ENCODE measurements at regions not wholly inside any gene's neighbourhood (a gene's known extent, or its start where the extent isn't known, plus 50 kb on each side); places are given as distances from the start of the nearest gene placed in this dataset.

GRCh38 chr16:5971924-5972323 lies 874.3 kb upstream of the EEF2KMT start (continued):
- TF ChIP-seq HIC1 (tag by site-specific recombination; IDR thresholded peaks at IDR 0.05) (no peak), ZNF223 (tag by site-specific recombination; IDR thresholded peaks at IDR 0.05) (no peak), ZNF707 (tag by site-specific recombination; IDR thresholded peaks at IDR 0.05) (no peak), ZNF585B (tag by site-specific recombination; IDR thresholded peaks at IDR 0.05) (no peak), ZNF501 (tag by site-specific recombination; IDR thresholded peaks at IDR 0.05) (no peak), ZNF416 (tag by site-specific recombination; IDR thresholded peaks at IDR 0.05) (no peak), ZNF610 (tag by site-specific recombination; IDR thresholded peaks at IDR 0.05; ENCODE audit: borderline replicate concordance) (no peak), ZNF311 (tag by site-specific recombination; IDR thresholded peaks at IDR 0.05; ENCODE audit: borderline replicate concordance) (no peak), EGR2 (tag by site-specific recombination; IDR thresholded peaks at IDR 0.05; ENCODE audit: low read depth) (no peak)

GRCh38 chr16:5971106-5971505 lies 873.5 kb upstream of the EEF2KMT start:
- POLR2A ChIA-PET: no interaction called here
- TF ChIP-seq ZNF513 (tag by site-specific recombination; IDR thresholded peaks at IDR 0.05) (no peak), ZNF670 (tag by site-specific recombination; IDR thresholded peaks at IDR 0.05; ENCODE audit: low read depth) (no peak), ZNF629 (tag by site-specific recombination; IDR thresholded peaks at IDR 0.05) (no peak), ZNF473 (tag by site-specific recombination; IDR thresholded peaks at IDR 0.05) (no peak), ZNF148 (tag by site-specific recombination; IDR thresholded peaks at IDR 0.05; ENCODE audit: borderline replicate concordance) (no peak), ZBTB10 (tag by site-specific recombination; IDR thresholded peaks at IDR 0.05) (no peak), ZFP3 (tag by site-specific recombination; IDR thresholded peaks at IDR 0.05; ENCODE audit: low read depth) (no peak), RBAK (tag by site-specific recombination; IDR thresholded peaks at IDR 0.05) (no peak), ZNF701 (tag by site-specific recombination; IDR thresholded peaks at IDR 0.05) (no peak), ZBTB20 (tag by site-specific recombination; IDR thresholded peaks at IDR 0.05) (no peak), GLI4 (tag by site-specific recombination; IDR thresholded peaks at IDR 0.05) (no peak), MZF1 (tag by site-specific recombination; IDR thresholded peaks at IDR 0.05; ENCODE audit: borderline replicate concordance) (no peak), ZNF76 (tag by site-specific recombination; IDR thresholded peaks at IDR 0.05; ENCODE audit: borderline replicate concordance, low read depth) (no peak), ZNF211 (tag by site-specific recombination; IDR thresholded peaks at IDR 0.05; ENCODE audit: low read depth) (no peak), ZNF561 (tag by site-specific recombination; IDR thresholded peaks at IDR 0.05; ENCODE audit: borderline replicate concordance) (no peak), TRIM28 (IDR thresholded peaks at IDR 0.05; ENCODE audit: borderline replicate concordance, low read length) (no peak), ZNF350 (tag by site-specific recombination; IDR thresholded peaks at IDR 0.05) (no peak), ZEB2 (tag by site-specific recombination; IDR thresholded peaks at IDR 0.05) (no peak), ZNF155 (tag by site-specific recombination; IDR thresholded peaks at IDR 0.05) (no peak), ZFHX2 (tag by site-specific recombination; conservative IDR thresholded peaks at IDR 0.05) (no peak)

More at GRCh38 chr16:5971106-5971505, 873.5 kb upstream of the EEF2KMT start:
- H3K27ac ChIP-seq (ENCODE audit: extremely low read depth, low read depth, low read length): no peak overlapping the region
- H3K36me3 ChIP-seq (ENCODE audit: control insufficient read depth in 2 of 2, insufficient read depth in 1 of 2, low read length in 2 of 2): no peaks in the 10 kb centered on the region
- no peaks in the 10 kb centered on the region for H3K9me3 ChIP-seq (ENCODE audit: control insufficient read depth, insufficient read depth, low read depth, low read length)
- no peak overlapping the region for H3K4me3 ChIP-seq (ENCODE audit: low read depth, low read length)
- no peaks in the 10 kb centered on the region for H3K4me1 ChIP-seq (ENCODE audit: control insufficient read depth, insufficient read depth, low read length)
- CTCF ChIA-PET: no interaction called here

Data from HEK293 (cell line).